HepG2 (cell line): ENCODE measurements at regions not wholly inside any gene's neighbourhood (a gene's known extent, or its start where the extent isn't known, plus 50 kb on each side); places are given as distances from the start of the nearest gene placed in this dataset.
A peak's percentile ranks its signal among the peaks of the same experiment; 100 is the strongest.

Source experiments
- AHDC1 ChIP-seq: sonication (generic); formaldehyde crosslinking; IDR thresholded peaks from 2 replicates; pipeline ENCODE4 v1.5.1; 2020; ENCODE audit warnings: mild to moderate bottlenecking, missing genetic modification reagents, borderline replicate concordance
- ARNTL ChIP-seq: sonication (generic); formaldehyde crosslinking; IDR thresholded peaks from 2 replicates; pipeline ENCODE4 v1.4.0; 2020; ENCODE audit warnings: mild to moderate bottlenecking, missing genetic modification reagents
- ASH2L ChIP-seq: fragments of 300-600, 200-600 bp; sonication (generic); IDR thresholded peaks from 2 replicates; pipeline ENCODE4 v1.7.0; 2017; ENCODE audit warnings: low read depth, mild to moderate bottlenecking, moderate library complexity, mixed read lengths, low read length; ENCODE audit not compliant: insufficient read length
- CREB1 ChIP-seq, 2 experiments: fragments of 450-650 bp in 1 of 2; IDR thresholded peaks; 2 replicates each; pipeline ENCODE4 v1.6.1; 2016 to 2017; ENCODE audit warnings: control low read depth in 1 of 2, mild to moderate bottlenecking in 1 of 2, missing compliant biosample characterization in 1 of 2, missing genetic modification characterization in 1 of 2
- FOXP1 ChIP-seq, 2 experiments: fragments of 450-650 bp in 1 of 2; IDR thresholded peaks; 2 replicates each; pipeline ENCODE4 v1.6.1; 2017 to 2018; ENCODE audit warnings: antibody characterized with exemption in 1 of 2
- GATA4 ChIP-seq: sonication (generic); IDR thresholded peaks from 2 replicates; pipeline ENCODE4 v1.6.1; 2016; ENCODE audit warnings: antibody characterized with exemption, low read depth, borderline replicate concordance
- IKZF5 ChIP-seq: IDR thresholded peaks from 2 replicates; pipeline ENCODE4 v1.6.1; 2018; ENCODE audit warnings: missing genetic modification reagents, mild to moderate bottlenecking, missing compliant biosample characterization
- MYNN ChIP-seq: sonication (generic); formaldehyde crosslinking; IDR thresholded peaks from 2 replicates; pipeline ENCODE4 v1.4.0; 2020; ENCODE audit warnings: mild to moderate bottlenecking, low read depth, missing genetic modification reagents
- RARG ChIP-seq: sonication (generic); formaldehyde crosslinking; IDR thresholded peaks from 2 replicates; pipeline ENCODE4 v1.4.0; 2020; ENCODE audit warnings: low read depth, mild to moderate bottlenecking, missing genetic modification reagents
- RBFOX2 ChIP-seq: fragments of 200-400 bp; formaldehyde crosslinking; IDR thresholded peaks from 2 replicates; pipeline ENCODE4 v1.6.1; 2017; ENCODE audit warnings: low read depth, mild to moderate bottlenecking, low read length
- RELA ChIP-seq: sonication (generic); formaldehyde crosslinking; IDR thresholded peaks from 2 replicates; pipeline ENCODE4 v1.4.0; 2020; ENCODE audit warnings: missing genetic modification reagents
- RORA ChIP-seq: sonication (generic); formaldehyde crosslinking; IDR thresholded peaks from 2 replicates; pipeline ENCODE4 v1.5.0; 2020; ENCODE audit warnings: mild to moderate bottlenecking, missing genetic modification reagents, moderate library complexity
- SIX1 ChIP-seq: sonication (generic); formaldehyde crosslinking; IDR thresholded peaks from 2 replicates; pipeline ENCODE4 v1.4.0; 2020; ENCODE audit warnings: missing genetic modification reagents, borderline replicate concordance
- TAF1 ChIP-seq: sonication (generic); formaldehyde crosslinking; IDR thresholded peaks from 2 replicates; pipeline ENCODE4 v1.4.0; 2020; ENCODE audit warnings: missing genetic modification reagents
- TCF7 ChIP-seq: sonication (generic); IDR thresholded peaks from 2 replicates; pipeline ENCODE4 v1.6.1; 2016; ENCODE audit warnings: antibody characterized with exemption, low read depth
- ZBTB25 ChIP-seq: IDR thresholded peaks from 2 replicates; pipeline ENCODE4 v1.6.1; 2018; ENCODE audit warnings: missing genetic modification reagents
- ZFP1 ChIP-seq: IDR thresholded peaks from 2 replicates; pipeline ENCODE4 v1.6.1; 2016
- ZFY ChIP-seq: sonication (generic); formaldehyde crosslinking; IDR thresholded peaks from 2 replicates; pipeline ENCODE4 v1.4.0; 2020; ENCODE audit warnings: missing genetic modification reagents
- ZNF101 ChIP-seq: sonication (generic); formaldehyde crosslinking; IDR thresholded peaks from 2 replicates; pipeline ENCODE4 v1.4.0; 2020; ENCODE audit warnings: mild to moderate bottlenecking, low read depth, missing genetic modification reagents, borderline replicate concordance
- ZNF20 ChIP-seq: sonication (generic); formaldehyde crosslinking; IDR thresholded peaks from 2 replicates; pipeline ENCODE4 v1.4.0; 2020; ENCODE audit warnings: mild to moderate bottlenecking, moderate library complexity, missing genetic modification reagents
- ZNF75D ChIP-seq: sonication (generic); formaldehyde crosslinking; IDR thresholded peaks from 2 replicates; pipeline ENCODE4 v1.8.1; 2023; ENCODE audit warnings: missing genetic modification reagents, mild to moderate bottlenecking, borderline replicate concordance
- TF ChIP-seq, protein P1 (sequence below): sonication (generic); formaldehyde crosslinking; IDR thresholded peaks from 2 replicates; pipeline ENCODE4 v1.4.0; 2020; ENCODE audit warnings: missing genetic modification reagents

DNA sequence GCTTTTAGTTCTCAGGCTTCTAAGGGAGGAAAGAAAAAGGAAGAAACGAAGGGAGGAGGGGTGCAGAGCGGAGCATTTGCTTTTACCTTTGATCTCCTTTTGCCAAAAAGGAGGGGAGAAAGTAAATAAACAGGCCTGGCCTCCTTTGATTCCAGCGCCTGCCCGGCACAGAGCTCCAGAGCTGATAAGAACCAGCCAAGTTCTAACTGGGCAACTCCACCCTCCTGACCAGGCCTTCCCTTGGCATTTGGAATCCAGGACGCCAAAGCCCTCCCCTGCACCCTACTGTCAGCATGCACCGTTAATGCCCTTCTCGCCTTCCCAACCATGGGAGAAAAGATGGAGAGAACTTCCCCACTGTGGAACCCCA is 120.8 kb upstream of the PTPN1 start (continued):
- peak; percentile 67 for TF ChIP-seq ZBTB25
- TF ChIP-seq ARNTL (CRISPR knock-in tag), result 0 out of 2 replicates have a peak, but pooled peaks have one; percentile 13
- peak; percentile 84 for TF ChIP-seq RELA
- TF ChIP-seq IKZF5 (CRISPR knock-in tag), result peak; percentile 65
- TF ChIP-seq CREB1 (IDR thresholded peaks at IDR 0.05), result no peak
- TF ChIP-seq CREB1 (CRISPR knock-in tag; IDR thresholded peaks at IDR 0.05), result 0 out of 2 replicates have a peak, but pooled peaks have one; percentile 34
- TF ChIP-seq RARG, result no peak
- TF ChIP-seq, protein P1, sequence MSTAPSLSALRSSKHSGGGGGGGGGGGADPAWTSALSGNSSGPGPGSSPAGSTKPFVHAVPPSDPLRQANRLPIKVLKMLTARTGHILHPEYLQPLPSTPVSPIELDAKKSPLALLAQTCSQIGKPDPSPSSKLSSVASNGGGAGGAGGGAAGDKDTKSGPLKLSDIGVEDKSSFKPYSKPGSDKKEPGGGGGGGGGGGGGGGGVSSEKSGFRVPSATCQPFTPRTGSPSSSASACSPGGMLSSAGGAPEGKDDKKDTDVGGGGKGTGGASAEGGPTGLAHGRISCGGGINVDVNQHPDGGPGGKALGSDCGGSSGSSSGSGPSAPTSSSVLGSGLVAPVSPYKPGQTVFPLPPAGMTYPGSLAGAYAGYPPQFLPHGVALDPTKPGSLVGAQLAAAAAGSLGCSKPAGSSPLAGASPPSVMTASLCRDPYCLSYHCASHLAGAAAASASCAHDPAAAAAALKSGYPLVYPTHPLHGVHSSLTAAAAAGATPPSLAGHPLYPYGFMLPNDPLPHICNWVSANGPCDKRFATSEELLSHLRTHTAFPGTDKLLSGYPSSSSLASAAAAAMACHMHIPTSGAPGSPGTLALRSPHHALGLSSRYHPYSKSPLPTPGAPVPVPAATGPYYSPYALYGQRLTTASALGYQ (CRISPR knock-in tag), result peak; percentile 94
- no peak for TF ChIP-seq ZNF75D (CRISPR knock-in tag)
- TF ChIP-seq FOXP1 (IDR thresholded peaks at IDR 0.05), result peak; percentile 60; the same call in 1 of the 2 replicates
- peak; percentile 96 for TF ChIP-seq FOXP1 (CRISPR knock-in tag; IDR thresholded peaks at IDR 0.05)
- peak; percentile 77 for TF ChIP-seq ASH2L
- TF ChIP-seq TAF1, result peak; percentile 36; the same call in 1 of the 2 replicates
- peak; percentile 84 for TF ChIP-seq SIX1 (CRISPR knock-in tag)
- peak; percentile 95; the same call in 1 of the 2 replicates for TF ChIP-seq GATA4
- TF ChIP-seq RORA (CRISPR knock-in tag), result no peak
- peak; percentile 60 for TF ChIP-seq RBFOX2
- peak; percentile 21; the same call in 1 of the 2 replicates for TF ChIP-seq MYNN
- TF ChIP-seq ZNF20 (CRISPR knock-in tag), result no peak
- peak; percentile 68; the same call in 1 of the 2 replicates for TF ChIP-seq ZFY
- peak; percentile 99 for TF ChIP-seq TCF7
- no peak for TF ChIP-seq ZNF101 (CRISPR knock-in tag)
- TF ChIP-seq ZFP1 (CRISPR knock-in tag), result peak; percentile 70; the same call in 1 of the 2 replicates
- 0 out of 2 replicates have a peak, but pooled peaks have one; percentile 6 for TF ChIP-seq AHDC1 (CRISPR knock-in tag)
